Thymus (tissue), 11 donors: ENCODE measurements at regions not wholly inside any gene's neighbourhood (a gene's known extent, or its start where the extent isn't known, plus 50 kb on each side); places are given as distances from the start of the nearest gene placed in this dataset.

Experiments used
- DNase-seq, 9 donors: peaks; one replicate each; pipeline ENCODE4 v3.0.0-alpha.2; 2013; ENCODE audit warnings: low spot score in 9 of 9, low read depth in 6 of 9, missing footprints in 1 of 9
- H3K27ac ChIP-seq, 2 donors: one replicate each; pipeline ENCODE4 v1.5.1; 2013; ENCODE audit warnings: control low read depth in 1 of 2, low read depth in 1 of 2, low read length in 1 of 2, mild to moderate bottlenecking in 1 of 2, moderate library complexity in 1 of 2
- H3K27me3 ChIP-seq, 2 donors: one replicate each; pipeline ENCODE4 v1.5.1; 2013; ENCODE audit warnings: low read length in 1 of 2; ENCODE audit not compliant: control insufficient read depth in 2 of 2, insufficient read depth in 1 of 2
- H3K36me3 ChIP-seq, 2 donors: one replicate each; pipeline ENCODE4 v1.5.1; 2013; ENCODE audit warnings: low read length in 1 of 2, mild to moderate bottlenecking in 1 of 2, moderate library complexity in 1 of 2; ENCODE audit not compliant: control insufficient read depth in 2 of 2, insufficient read depth in 2 of 2
- H3K4me1 ChIP-seq, 2 donors: one replicate each; pipeline ENCODE4 v1.5.1; 2013; ENCODE audit warnings: low read length in 2 of 2; ENCODE audit not compliant: control insufficient read depth in 2 of 2, insufficient read depth in 2 of 2
- H3K4me3 ChIP-seq, 2 donors: one replicate each; pipeline ENCODE4 v1.5.1; 2013; ENCODE audit warnings: low read length in 2 of 2, control low read depth in 1 of 2, mild to moderate bottlenecking in 1 of 2
- H3K9me3 ChIP-seq, 2 donors: one replicate each; pipeline ENCODE4 v1.5.1; 2013; ENCODE audit warnings: low read length in 1 of 2, mild to moderate bottlenecking in 1 of 2; ENCODE audit not compliant: control insufficient read depth in 2 of 2, insufficient read depth in 1 of 2
- WGBS: extraction: QIAGEN DNeasy Blood & Tissue Kit; methylation state at CpG from one replicate; pipeline ENCODE4 v1.1.7; 2013; 5-methylcytosine and 5-hydroxymethylcytosine counted together
- donor health status: healthy.

GRCh38 chr2:57453945-57454344, 592.7 kb upstream of the VRK2 start:
- Histone ChIP-seq H3K4me1 (no peaks in the 10 kb centered on the region), H3K4me3 (no peak overlapping the region), H3K27ac (no peak overlapping the region), H3K27me3 (no peaks in the 10 kb centered on the region), H3K36me3 (no peaks in the 10 kb centered on the region), H3K9me3 (no peaks in the 10 kb centered on the region)
- DNase-seq, result no peak
- WGBS, result 97% methylated on average over 1 of the region's 1 CpG

DNA sequence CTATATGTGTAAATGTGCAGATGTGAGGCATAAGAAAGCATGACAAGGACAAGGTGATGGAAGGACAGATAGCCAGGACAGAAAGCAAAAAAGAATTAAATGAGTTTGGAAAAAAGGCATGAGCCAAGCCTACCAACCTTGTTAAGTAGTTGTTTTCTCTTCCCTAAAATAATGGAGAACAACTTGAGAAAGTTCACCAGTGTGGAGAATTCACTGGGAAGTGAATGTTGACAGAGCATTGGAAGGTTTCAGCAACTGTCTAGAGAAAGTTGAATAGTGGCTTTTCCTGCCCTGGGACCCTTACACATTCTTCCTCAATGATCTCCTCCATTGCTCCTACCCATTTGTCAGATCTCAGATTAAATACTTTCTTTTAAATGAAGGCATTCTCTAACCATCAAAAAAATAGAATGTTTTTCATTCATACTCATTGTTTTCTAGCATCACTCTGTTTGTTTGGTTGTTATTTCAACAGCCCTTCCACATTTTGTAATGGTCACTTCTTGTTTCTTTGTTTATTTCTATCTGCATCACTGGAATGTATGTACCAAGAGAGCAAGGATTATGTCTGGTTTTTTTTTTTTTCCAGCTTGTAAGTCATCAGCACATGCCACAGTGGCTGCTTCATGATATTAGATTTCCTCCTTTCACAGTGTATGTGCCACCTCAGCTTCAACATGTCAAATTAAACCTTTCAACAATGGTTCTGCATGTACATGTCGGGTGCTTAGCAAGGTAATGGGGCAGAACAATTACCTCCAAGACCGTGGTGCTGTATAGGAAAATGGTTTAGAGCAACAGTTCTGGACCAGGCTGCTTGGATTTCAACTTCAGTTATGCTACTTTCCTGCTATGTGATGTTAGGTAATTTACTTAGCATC, 586.0 kb upstream of the VRK2 start:
- WGBS, result 83% methylated on average over 2 of the region's 2 CpGs
- Histone ChIP-seq H3K9me3 (no peaks in the 10 kb centered on the region), H3K27ac (no peak overlapping the region), H3K27me3 (no peaks in the 10 kb centered on the region), H3K4me3 (no peak overlapping the region), H3K4me1 (no peaks in the 10 kb centered on the region), H3K36me3 (no peaks in the 10 kb centered on the region)
- DNase-seq, result no peak

DNA sequence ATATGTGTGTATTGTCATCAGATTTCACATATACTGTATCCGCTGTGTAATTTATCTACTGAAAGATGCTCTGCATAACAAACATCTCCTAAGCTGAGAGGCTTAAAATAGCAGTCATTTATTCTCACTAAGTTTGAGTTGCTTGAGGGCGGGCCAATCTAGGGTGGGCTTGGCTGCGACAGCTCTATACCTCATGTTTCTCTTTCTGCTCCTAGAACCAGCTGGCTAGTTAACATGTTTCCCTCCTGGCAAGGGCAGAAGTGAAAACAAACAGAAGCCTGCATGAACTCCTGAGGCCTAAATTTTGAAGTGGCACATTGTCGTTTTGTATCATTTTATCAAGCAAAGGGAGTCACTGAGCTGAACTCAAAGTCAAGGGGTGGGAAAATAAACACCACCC, 585.0 kb upstream of the VRK2 start:
- WGBS, result 94% methylated on average over 4 of the region's 4 CpGs
- H3K4me1 ChIP-seq, result no peaks in the 10 kb centered on the region
- H3K27ac ChIP-seq, result no peak overlapping the region
- H3K36me3 ChIP-seq, result no peaks in the 10 kb centered on the region
- no peaks in the 10 kb centered on the region for H3K9me3 ChIP-seq
- no peak overlapping the region for H3K4me3 ChIP-seq
- no peak for DNase-seq
- H3K27me3 ChIP-seq, result no peaks in the 10 kb centered on the region

GRCh38 chr2:57465067-57465466, 581.5 kb upstream of the VRK2 start:
- H3K4me3 ChIP-seq, result no peak overlapping the region
- no peaks in the 10 kb centered on the region for H3K27me3 ChIP-seq
- no peaks in the 10 kb centered on the region for H3K4me1 ChIP-seq
- 93% methylated on average over 6 of the region's 6 CpGs for WGBS
- no peaks in the 10 kb centered on the region for H3K9me3 ChIP-seq
- H3K27ac ChIP-seq, result no peak overlapping the region
- no peaks in the 10 kb centered on the region for H3K36me3 ChIP-seq
- DNase-seq, result no peak

DNA sequence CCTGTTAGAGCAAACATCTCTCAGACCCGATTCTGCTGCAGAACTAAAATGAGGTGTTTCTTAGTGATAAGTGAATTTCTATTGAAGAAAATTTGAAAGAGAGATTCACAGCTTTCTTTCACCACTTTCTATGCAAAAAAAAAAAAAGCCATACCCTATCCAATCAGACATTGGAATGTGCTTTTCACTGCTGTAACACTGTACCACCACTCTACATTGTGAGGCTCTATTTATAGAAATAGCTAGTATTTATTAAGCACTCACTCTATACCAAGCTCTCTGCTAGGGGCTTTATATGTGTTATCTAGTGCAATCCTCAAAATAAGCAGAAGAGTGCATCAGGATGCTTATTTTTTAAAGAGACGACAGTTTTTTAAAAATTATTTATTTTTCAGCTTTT, 580.6 kb upstream of the VRK2 start:
- Histone ChIP-seq H3K36me3 (no peaks in the 10 kb centered on the region), H3K4me1 (no peaks in the 10 kb centered on the region)

DNA sequence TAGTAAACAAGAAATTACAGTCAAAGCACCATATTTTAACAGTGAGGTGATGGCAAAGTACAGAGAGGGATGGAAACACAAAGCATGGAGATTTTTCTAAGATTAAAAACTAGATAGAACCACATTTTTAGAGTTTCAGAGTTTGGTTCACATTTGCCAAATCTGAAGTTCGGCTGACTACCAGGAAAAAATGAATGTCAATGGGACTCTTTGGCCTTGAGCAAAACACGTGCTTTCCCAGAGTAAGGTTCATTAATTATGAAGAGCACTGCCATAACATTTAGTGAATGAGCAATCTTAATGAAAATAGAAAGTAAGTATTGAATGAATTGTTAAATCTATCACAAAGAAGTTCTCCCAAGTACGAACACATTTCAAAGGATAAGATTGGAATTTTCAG, 571.2 kb upstream of the VRK2 start:
- WGBS, result 97% methylated on average over 3 of the region's 3 CpGs
- Histone ChIP-seq H3K4me3 (no peak overlapping the region), H3K27me3 (no peaks in the 10 kb centered on the region), H3K27ac (no peak overlapping the region), H3K36me3 (no peaks in the 10 kb centered on the region), H3K4me1 (no peaks in the 10 kb centered on the region), H3K9me3 (no peaks in the 10 kb centered on the region)
- DNase-seq, result no peak

More for the DNA sequence above, 580.6 kb upstream of the VRK2 start:
- 95% methylated on average over 2 of the region's 2 CpGs for whole genome bisulfite sequencing
- H3K4me3 ChIP-seq, result no peak overlapping the region
- no peaks in the 10 kb centered on the region for H3K27me3 ChIP-seq
- no peaks in the 10 kb centered on the region for H3K9me3 ChIP-seq
- no peak overlapping the region for H3K27ac ChIP-seq
- DNase-seq, result no peak

DNA sequence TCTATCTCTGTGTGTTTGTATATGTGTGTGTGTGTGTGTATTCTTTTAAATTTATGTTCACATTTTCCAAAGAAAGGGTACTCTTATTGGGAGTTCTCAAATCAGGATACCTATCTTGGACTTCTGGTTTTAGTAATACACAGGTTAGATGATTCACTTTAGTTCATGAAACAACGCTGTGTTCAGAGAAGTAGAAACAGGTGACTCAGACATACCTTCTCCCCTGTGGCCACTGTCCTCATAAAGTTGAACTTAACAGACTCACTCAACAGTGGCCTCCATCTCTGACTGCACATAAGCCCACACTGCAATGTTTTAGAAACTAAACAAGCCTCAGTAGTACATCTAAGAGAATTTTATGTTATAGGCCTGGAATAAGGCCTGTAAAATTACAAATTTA, 566.6 kb upstream of the VRK2 start:
- Histone ChIP-seq H3K27ac (no peak overlapping the region), H3K4me3 (no peak overlapping the region), H3K27me3 (no peaks in the 10 kb centered on the region), H3K4me1 (no peaks in the 10 kb centered on the region), H3K36me3 (no peaks in the 10 kb centered on the region), H3K9me3 (no peaks in the 10 kb centered on the region)
- no peak for DNase-seq
- WGBS, result 98% methylated on average over 1 of the region's 1 CpG

DNA sequence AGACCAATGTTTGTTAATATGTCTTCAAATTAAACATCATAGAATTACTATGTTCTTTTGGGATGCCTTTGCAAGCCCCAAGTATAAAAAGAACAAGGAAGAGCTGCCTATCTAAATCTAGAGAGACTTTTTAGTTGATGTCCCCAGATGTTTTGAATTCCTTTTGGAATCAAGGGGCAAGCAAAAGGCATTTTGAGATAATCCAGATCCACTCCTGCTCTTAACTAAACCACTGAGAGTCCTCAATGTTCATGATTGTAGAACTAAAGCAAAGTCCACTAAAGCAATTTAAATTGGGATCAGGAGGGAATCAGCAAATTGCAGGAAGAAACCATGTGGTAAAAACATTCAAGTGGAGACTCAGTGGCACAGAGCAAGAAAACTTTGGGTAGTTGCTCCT, 558.5 kb upstream of the VRK2 start:
- Histone ChIP-seq H3K36me3 (no peaks in the 10 kb centered on the region), H3K27me3 (no peaks in the 10 kb centered on the region), H3K27ac (no peak overlapping the region), H3K4me1 (no peaks in the 10 kb centered on the region), H3K4me3 (no peak overlapping the region), H3K9me3 (no peaks in the 10 kb centered on the region)
- no peak for DNase-seq

DNA sequence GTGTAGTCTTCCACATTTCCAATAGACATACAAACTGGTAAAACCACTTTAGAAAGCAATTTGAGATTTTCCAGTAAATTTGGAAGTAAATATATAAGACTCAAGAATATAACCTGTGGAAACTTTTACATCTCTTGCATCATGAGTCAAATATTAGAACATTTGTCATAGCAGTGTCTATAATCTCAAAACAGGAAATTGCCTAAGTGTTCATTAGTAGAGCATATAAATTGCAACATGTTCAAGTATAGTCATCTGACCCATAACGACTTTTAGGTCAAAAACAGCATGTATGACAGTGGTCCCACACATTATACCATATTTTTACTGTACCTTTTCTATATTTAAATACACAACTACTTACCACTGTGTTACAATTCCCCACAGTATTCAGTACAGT, 555.9 kb upstream of the VRK2 start:
- no peaks in the 10 kb centered on the region for H3K4me1 ChIP-seq
- no peak overlapping the region for H3K4me3 ChIP-seq
- no peak overlapping the region for H3K27ac ChIP-seq
- WGBS, result 91% methylated on average over 1 of the region's 1 CpG
- no peaks in the 10 kb centered on the region for H3K36me3 ChIP-seq
- no peaks in the 10 kb centered on the region for H3K9me3 ChIP-seq
- H3K27me3 ChIP-seq, result no peaks in the 10 kb centered on the region
- DNase-seq, result no peak
